ENCODE measurements at regions not wholly inside any gene's neighbourhood (a gene's known extent, or its start where the extent isn't known, plus 50 kb on each side); places are given as distances from the start of the nearest gene placed in this dataset.
"Not testable (repeated sequence)": the region's sequence is repeated elsewhere in the genome, so short reads cannot be mapped to it uniquely, and the experiment has no call there.

GRCh38 chr5:32916648-32917047, 205.5 kb downstream of the NPR3 start:
- H3K27ac ChIP-seq, result no peak overlapping the region
- peak; percentile 91 for TF ChIP-seq CTCF (conservative IDR thresholded peaks at IDR 0.05)

- no peak overlapping the region for H3K27ac ChIP-seq
- no peak for TF ChIP-seq CTCF (conservative IDR thresholded peaks at IDR 0.05)
Observed at GRCh38 chr5:32928761-32929160, 217.6 kb downstream of the NPR3 start.

GRCh38 chr5:32931438-32931837, 220.3 kb downstream of the NPR3 start:
- not testable (repeated sequence) for H3K27ac ChIP-seq

- no peak overlapping the region for H3K27ac ChIP-seq
- TF ChIP-seq CTCF (conservative IDR thresholded peaks at IDR 0.05), result no peak
Observed at GRCh38 chr5:32932241-32932935, 221.3 kb downstream of the NPR3 start.

- TF ChIP-seq CTCF (conservative IDR thresholded peaks at IDR 0.05), result no peak
- H3K27ac ChIP-seq, result no peak overlapping the region
Observed at GRCh38 chr5:32933692-32934091, 222.6 kb downstream of the NPR3 start.

GRCh38 chr5:32934529-32934928, 223.4 kb downstream of the NPR3 start:
- no peak for TF ChIP-seq CTCF (conservative IDR thresholded peaks at IDR 0.05)
- H3K27ac ChIP-seq, result no peak overlapping the region

GRCh38 chr5:32935283-32935682, 224.2 kb downstream of the NPR3 start:
- no peak for TF ChIP-seq CTCF (conservative IDR thresholded peaks at IDR 0.05)
- H3K27ac ChIP-seq, result no peak overlapping the region

- H3K27ac ChIP-seq, result no peak overlapping the region
- no peak for TF ChIP-seq CTCF (conservative IDR thresholded peaks at IDR 0.05)
Observed at GRCh38 chr5:32936329-32936728, 225.2 kb downstream of the NPR3 start.

Measured in VCaP (cell line).